Psoas muscle (tissue), 7 donors: ENCODE measurements at regions not wholly inside any gene's neighbourhood (a gene's known extent, or its start where the extent isn't known, plus 50 kb on each side); places are given as distances from the start of the nearest gene placed in this dataset.

Source experiments
- ATAC-seq, 4 donors: fragments of 200-7000 bp; cut with Tn5 transposase; one replicate each; pipeline ENCODE4 v1.9.1; 2020; ENCODE audit warnings: moderate library complexity in 3 of 4, mild to moderate bottlenecking in 2 of 4
- DNase-seq, 2 donors: peaks; one replicate each; pipeline ENCODE4 v3.0.0-alpha.2; 2020
- H3K27ac ChIP-seq: fragments of 200-600 bp; one replicate; pipeline ENCODE4 v1.8.0; 2022
- H3K27me3 ChIP-seq, 3 donors: fragments of 200-600 bp in 1 of 3; one replicate each; pipeline versions ENCODE4 v1.6.1 to v1.8.0; 2013 to 2022; ENCODE audit warnings: low read length in 2 of 3, mild to moderate bottlenecking in 2 of 3, moderate library complexity in 1 of 3; ENCODE audit not compliant: insufficient read depth in 3 of 3
- H3K36me3 ChIP-seq, 2 donors: fragments of 200-600 bp in 1 of 2; one replicate each; pipeline versions ENCODE4 v1.6.1 to v1.8.0; 2013 to 2022; ENCODE audit warnings: low read depth in 1 of 2, mild to moderate bottlenecking in 1 of 2, moderate library complexity in 1 of 2; ENCODE audit not compliant: insufficient read depth in 1 of 2
- H3K4me1 ChIP-seq: fragments of 200-600 bp; one replicate; pipeline ENCODE4 v1.8.0; 2022
- H3K4me3 ChIP-seq: fragments of 200-600 bp; one replicate; pipeline ENCODE4 v1.8.0; 2022; ENCODE audit warnings: mild to moderate bottlenecking
- H3K9me3 ChIP-seq: fragments of 200-600 bp; one replicate; pipeline ENCODE4 v1.8.0; 2022
- CTCF ChIP-seq: fragments of 200-600 bp; IDR thresholded peaks from one replicate; pipeline ENCODE4 v1.8.0; 2022; ENCODE audit warnings: antibody characterized with exemption
- WGBS, 3 donors: extraction: QIAGEN DNeasy Blood & Tissue Kit; methylation state at CpG; one replicate each; pipeline versions ENCODE4 v1.1.6 to v1.1.7; 2013; 5-methylcytosine and 5-hydroxymethylcytosine counted together
- intact Hi-C, 2 donors: fragments of 100-400 bp; cut with DNase I; formaldehyde crosslinking; loops; one replicate each; pipeline versions ENCODE4 v1.11.0 to v1.14.2; 2022
- donor health status: healthy with polysubstance abuse.
- donor health status: DM: no; HTN: no; CAD: no; lungs with moderate emphysema.
- donor health status: Bipolar disorder and iron deficiency.
- donor health status: healthy.
- donor health status: DM: yes; HTN: yes; CAD: no.
- donor health status: DM: no; HTN: no; CAD: no.
- donor health status: DM: yes; HTN: yes; CAD: no.

GRCh38 chr13:90299238-90299637 is 1048.2 kb upstream of the MIR17HG start:
- TF ChIP-seq CTCF = no peak
- no peaks in the 10 kb centered on the region for H3K4me1 ChIP-seq
- H3K36me3 ChIP-seq = no peaks in the 10 kb centered on the region
- H3K9me3 ChIP-seq = no peaks in the 10 kb centered on the region
- no peak for DNase-seq
- H3K27me3 ChIP-seq = no peaks in the 10 kb centered on the region
- 79 to 87% (median 86%) methylated on average over 5 of the region's 5 CpGs for WGBS, 3 donors
- no peak for ATAC-seq
- intact Hi-C loops = no loop called here
- no peak overlapping the region for H3K27ac ChIP-seq
- H3K4me3 ChIP-seq = no peak overlapping the region

GRCh38 chr13:90300015-90300414 is 1047.5 kb upstream of the MIR17HG start:
- DNase-seq (no peak), ATAC-seq (no peak)
- Histone ChIP-seq H3K9me3 (no peaks in the 10 kb centered on the region), H3K4me3 (no peak overlapping the region), H3K4me1 (no peaks in the 10 kb centered on the region), H3K27me3 (no peaks in the 10 kb centered on the region), H3K36me3 (no peaks in the 10 kb centered on the region), H3K27ac (no peak overlapping the region)
- WGBS, 3 donors = 98 to 99% (median 99%) methylated on average over 2 of the region's 2 CpGs
- intact Hi-C loops = no loop called here
- no peak for TF ChIP-seq CTCF

- WGBS, 3 donors = 31 to 61% (median 40%) methylated on average over 1 of the region's 1 CpG
- Histone ChIP-seq H3K4me3 (no peak overlapping the region), H3K27ac (no peak overlapping the region), H3K27me3 (no peaks in the 10 kb centered on the region), H3K36me3 (no peaks in the 10 kb centered on the region), H3K9me3 (no peaks in the 10 kb centered on the region), H3K4me1 (no peaks in the 10 kb centered on the region)
- DNase-seq (no peak), ATAC-seq (no peak)
- intact Hi-C loops = no loop called here
- no peak for TF ChIP-seq CTCF
Observed at GRCh38 chr13:90302107-90302506, 1045.4 kb upstream of the MIR17HG start.

GRCh38 chr13:90305796-90306195 is 1041.7 kb upstream of the MIR17HG start:
- TF ChIP-seq CTCF = no peak
- Histone ChIP-seq H3K4me1 (no peaks in the 10 kb centered on the region), H3K4me3 (no peak overlapping the region), H3K9me3 (no peaks in the 10 kb centered on the region), H3K27ac (no peak overlapping the region), H3K27me3 (no peaks in the 10 kb centered on the region), H3K36me3 (no peaks in the 10 kb centered on the region)
- DNase-seq (no peak), ATAC-seq (no peak)
- intact Hi-C loops = no loop called here
- WGBS, 3 donors = 83 to 100% (median 88%) methylated on average over 1 of the region's 1 CpG

GRCh38 chr13:90307136-90307535 is 1040.4 kb upstream of the MIR17HG start:
- DNase-seq = no peak

More at GRCh38 chr13:90307136-90307535, 1040.4 kb upstream of the MIR17HG start:
- no peak overlapping the region for H3K27ac ChIP-seq
- no peaks in the 10 kb centered on the region for H3K9me3 ChIP-seq
- no peak for TF ChIP-seq CTCF
- WGBS, 3 donors = 88 to 90% (median 89%) methylated on average over 6 of the region's 6 CpGs
- no peaks in the 10 kb centered on the region for H3K36me3 ChIP-seq
- H3K27me3 ChIP-seq = no peaks in the 10 kb centered on the region
- no peak for ATAC-seq
- intact Hi-C loops = no loop called here
- H3K4me3 ChIP-seq = no peak overlapping the region
- no peaks in the 10 kb centered on the region for H3K4me1 ChIP-seq
